GM23338 (cell line): ENCODE measurements at regions not wholly inside any gene's neighbourhood (a gene's known extent, or its start where the extent isn't known, plus 50 kb on each side); places are given as distances from the start of the nearest gene placed in this dataset.

Experiments
- ATAC-seq: fragments of 200-7000 bp; cut with Tn5 transposase; 3 replicates; pipeline ENCODE4 v1.9.1; 2020
- DNase-seq: peaks from one replicate; pipeline ENCODE4 v3.0.0-alpha.2; 2015; ENCODE audit warnings: low spot score
- H2AFZ ChIP-seq: fragments of 200-600 bp; sonication (generic); 2 replicates; pipeline ENCODE4 v1.8.0; 2016; ENCODE audit warnings: antibody characterized with exemption, mild to moderate bottlenecking, moderate library complexity
- H3F3A ChIP-seq: fragments of 200-600 bp; sonication (generic); replicated peaks from 2 replicates; pipeline ENCODE4 v1.8.0; 2017; ENCODE audit warnings: antibody characterized with exemption, mixed run types, low read depth
- H3K27ac ChIP-seq: fragments of 200-600 bp; sonication (generic); 2 replicates; pipeline ENCODE4 v1.6.1; 2016; ENCODE audit warnings: low read depth
- H3K27me3 ChIP-seq: fragments of 200-600 bp; sonication (generic); 2 replicates; pipeline ENCODE4 v1.8.0; 2016; ENCODE audit warnings: mild to moderate bottlenecking, mixed run types, moderate library complexity; ENCODE audit not compliant: insufficient read depth
- H3K36me3 ChIP-seq: fragments of 200-600 bp; sonication (generic); 2 replicates; pipeline ENCODE4 v1.8.0; 2016; ENCODE audit warnings: mild to moderate bottlenecking; ENCODE audit not compliant: insufficient read depth
- H3K4me1 ChIP-seq: fragments of 200-600 bp; sonication (generic); 2 replicates; pipeline ENCODE4 v1.8.0; 2016; ENCODE audit warnings: mild to moderate bottlenecking, moderate library complexity; ENCODE audit not compliant: insufficient read depth
- H3K4me2 ChIP-seq: fragments of 200-600 bp; sonication (generic); 2 replicates; pipeline ENCODE4 v1.7.1; 2017; ENCODE audit warnings: mixed run types
- H3K4me3 ChIP-seq: fragments of 200-600 bp; sonication (generic); 2 replicates; pipeline ENCODE4 v1.6.1; 2016; ENCODE audit warnings: mixed run types
- H3K79me2 ChIP-seq: fragments of 200-600 bp; sonication (generic); replicated peaks from 2 replicates; pipeline ENCODE4 v1.8.0; 2017; ENCODE audit warnings: mild to moderate bottlenecking; ENCODE audit not compliant: insufficient read depth
- H3K9me2 ChIP-seq: fragments of 200-600 bp; sonication (generic); 2 replicates; pipeline ENCODE4 v1.8.0; 2017; ENCODE audit not compliant: insufficient read depth
- H4K20me1 ChIP-seq: fragments of 200-600 bp; sonication (generic); replicated peaks from 2 replicates; pipeline ENCODE4 v1.8.0; 2017; ENCODE audit warnings: mild to moderate bottlenecking; ENCODE audit not compliant: insufficient read depth
- H3K27ac Mint-ChIP-seq: 2 replicates; pipeline ENCODE4 v1.8.0; 2020; ENCODE audit warnings: inconsistent platforms, mild to moderate bottlenecking, moderate library complexity, mixed read lengths
- H3K27me3 Mint-ChIP-seq: 3 replicates; pipeline ENCODE4 v1.8.0; 2022; ENCODE audit warnings: low read depth, mild to moderate bottlenecking, moderate library complexity, mixed read lengths, inconsistent platforms; ENCODE audit not compliant: insufficient read depth, poor library complexity
- H3K36me3 Mint-ChIP-seq: 3 replicates; pipeline ENCODE4 v1.8.0; 2021; ENCODE audit warnings: low read depth, mild to moderate bottlenecking, inconsistent platforms, moderate library complexity, mixed read lengths
- H3K4me1 Mint-ChIP-seq: 3 replicates; pipeline ENCODE4 v1.8.0; 2020; ENCODE audit warnings: mild to moderate bottlenecking, inconsistent platforms, mixed read lengths
- H3K4me3 Mint-ChIP-seq: 3 replicates; pipeline ENCODE4 v1.8.0; 2021; ENCODE audit warnings: moderate library complexity, mild to moderate bottlenecking, inconsistent platforms, mixed read lengths
- H3K9me3 Mint-ChIP-seq: 3 replicates; pipeline ENCODE4 v1.8.0; 2020; ENCODE audit warnings: moderate library complexity, mild to moderate bottlenecking, inconsistent platforms, mixed read lengths
- CREB1 ChIP-seq: fragments of 250-450 bp; sonication (Bioruptor Pico); IDR thresholded peaks from 2 replicates; pipeline ENCODE4 v1.5.0; 2020; ENCODE audit warnings: low read depth, mild to moderate bottlenecking, moderate library complexity
- CTCF ChIP-seq, 2 experiments: fragments of 200-600 bp in 1 of 2; sonication (generic) in 1 of 2; conservative IDR thresholded peaks; 2 replicates each; pipeline versions ENCODE4 v1.5.1 to v1.6.1; 2016 to 2017; ENCODE audit warnings: antibody characterized with exemption in 2 of 2, low read depth in 2 of 2, mild to moderate bottlenecking in 2 of 2, moderate library complexity in 1 of 2
- ETS1 ChIP-seq: IDR thresholded peaks from 2 replicates; pipeline ENCODE4 v1.6.1; 2016; ENCODE audit warnings: antibody characterized with exemption
- EZH2 ChIP-seq: fragments of 200-600 bp; sonication (generic); IDR thresholded peaks from one replicate; pipeline ENCODE4 v1.8.0; 2017; ENCODE audit warnings: antibody characterized with exemption, mild to moderate bottlenecking, low read depth; ENCODE audit not compliant: unreplicated experiment
- EZH2phosphoT487 ChIP-seq: fragments of 200-600 bp; sonication (generic); IDR thresholded peaks from one replicate; pipeline ENCODE4 v1.8.1; 2018; ENCODE audit warnings: antibody characterized with exemption; ENCODE audit not compliant: unreplicated experiment
- JUNB ChIP-seq: IDR thresholded peaks from one replicate; pipeline ENCODE4 v1.6.1; 2016; ENCODE audit warnings: antibody characterized with exemption; ENCODE audit not compliant: unreplicated experiment
- POLR2AphosphoS5 ChIP-seq: IDR thresholded peaks from 2 replicates; pipeline ENCODE4 v1.6.1; 2016; ENCODE audit warnings: antibody characterized with exemption, low read depth
- REST ChIP-seq: IDR thresholded peaks from one replicate; pipeline ENCODE4 v1.6.1; 2018; ENCODE audit warnings: antibody characterized with exemption; ENCODE audit not compliant: unreplicated experiment
- STAT1 ChIP-seq: IDR thresholded peaks from one replicate; pipeline ENCODE4 v1.6.1; 2016; ENCODE audit warnings: antibody characterized with exemption; ENCODE audit not compliant: unreplicated experiment
- ZNF114 ChIP-seq: fragments of 250-450 bp; sonication (Bioruptor Pico); IDR thresholded peaks from 2 replicates; pipeline ENCODE4 v1.5.0; 2020; ENCODE audit warnings: mild to moderate bottlenecking, moderate library complexity
- ZNF331 ChIP-seq: fragments of 250-450 bp; sonication (Bioruptor Pico); IDR thresholded peaks from 2 replicates; pipeline ENCODE4 v1.5.0; 2020; ENCODE audit warnings: low read depth, mild to moderate bottlenecking, moderate library complexity

GRCh38 chr4:111985426-111985825, 159.8 kb upstream of the FAM241A start:
- H2AFZ ChIP-seq = 0 out of 2 replicates have a peak overlapping the region, but pooled peaks have one; percentile 8
- Mint-ChIP-seq H3K27me3 (peaks cover 3% of the 10 kb centered on the region), H3K27ac (no peak overlapping the region), H3K36me3 (no peaks in the 10 kb centered on the region), H3K4me1 (peaks cover 20% of the 10 kb centered on the region), H3K4me3 (no peak overlapping the region), H3K9me3 (no peaks in the 10 kb centered on the region)
- H3K27me3 ChIP-seq = no peaks in the 10 kb centered on the region
- peaks cover 17% of the 10 kb centered on the region for H3K4me1 ChIP-seq
- no peaks in the 10 kb centered on the region for H3F3A ChIP-seq
- H3K27ac ChIP-seq = no peak overlapping the region
- H4K20me1 ChIP-seq = no peaks in the 10 kb centered on the region
- DNase-seq = no peak
- no peak for ATAC-seq
- no peaks in the 10 kb centered on the region for H3K36me3 ChIP-seq
- no peaks in the 10 kb centered on the region; the same call in 1 of the 2 replicates for H3K9me2 ChIP-seq
- TF ChIP-seq JUNB (no peak), ZNF114 (CRISPR knock-in tag) (no peak), ETS1 (no peak), EZH2phosphoT487 (no peak)
- no peaks in the 10 kb centered on the region for H3K79me2 ChIP-seq
- H3K4me2 ChIP-seq = 0 out of 2 replicates have a peak overlapping the region, but pooled peaks have one; percentile 22
- H3K4me3 ChIP-seq = no peak overlapping the region

GRCh38 chr4:111986095-111986494, 159.2 kb upstream of the FAM241A start:
- no peaks in the 10 kb centered on the region for H3K79me2 ChIP-seq
- no peak overlapping the region for H3K4me3 Mint-ChIP-seq
- H3F3A ChIP-seq = no peaks in the 10 kb centered on the region
- H3K36me3 Mint-ChIP-seq = no peaks in the 10 kb centered on the region
- H3K9me3 Mint-ChIP-seq = no peaks in the 10 kb centered on the region
- H3K4me2 ChIP-seq = no peak overlapping the region
- H3K27ac ChIP-seq = no peak overlapping the region
- no peak overlapping the region for H3K27ac Mint-ChIP-seq
- no peaks in the 10 kb centered on the region for H3K36me3 ChIP-seq
- DNase-seq (no peak), ATAC-seq (no peak)
- H3K4me3 ChIP-seq = no peak overlapping the region
- peaks cover 17% of the 10 kb centered on the region for H3K4me1 ChIP-seq
- no peaks in the 10 kb centered on the region for H4K20me1 ChIP-seq
- H3K4me1 Mint-ChIP-seq = peaks cover 20% of the 10 kb centered on the region
- H2AFZ ChIP-seq = 0 out of 2 replicates have a peak overlapping the region, but pooled peaks have one; percentile 8
- peaks cover 3% of the 10 kb centered on the region for H3K27me3 Mint-ChIP-seq
- no peaks in the 10 kb centered on the region; the same call in 1 of the 2 replicates for H3K9me2 ChIP-seq
- no peaks in the 10 kb centered on the region for H3K27me3 ChIP-seq
- TF ChIP-seq POLR2AphosphoS5 (no peak), CTCF (conservative IDR thresholded peaks at IDR 0.05; ENCODE audit: low read depth in 2 of 2) (no peak), REST (no peak), STAT1 (no peak), EZH2 (no peak), ZNF331 (no peak), JUNB (no peak), CREB1 (CRISPR knock-in tag) (no peak)
